PC-3 (cell line): ENCODE measurements at regions not wholly inside any gene's neighbourhood (a gene's known extent, or its start where the extent isn't known, plus 50 kb on each side); places are given as distances from the start of the nearest gene placed in this dataset.

Experiments
- ATAC-seq: fragments of 200-7000 bp; cut with Tn5 transposase; 2 replicates; pipeline ENCODE4 v1.9.1; 2020; ENCODE audit warnings: mild to moderate bottlenecking, moderate library complexity
- BruUV-seq: library from RNA; stranded (reverse); fragments of 400-500 nt; replicated peaks from 2 replicates; lab custom pipeline; 2021; lab: Mats Ljungman, UMichigan
- CTCF ChIA-PET: fragments of 300-600 bp; sonication (Branson Sonifier 250); formaldehyde crosslinking; loops from one replicate; lab custom pipeline; 2022; ENCODE audit warnings: antibody characterized with exemption; lab: Charles Lee
- POLR2A ChIA-PET: fragments of 300-600 bp; sonication (Branson Sonifier 250); formaldehyde crosslinking; loops from one replicate; lab custom pipeline; 2022; ENCODE audit warnings: antibody characterized with exemption; ENCODE audit not compliant: unreplicated experiment; lab: Charles Lee
- DNase-seq: peaks from one replicate; pipeline ENCODE4 v3.0.0-alpha.2; 2015
- H2AFZ ChIP-seq: fragments of 300-600 bp; sonication (generic); 2 replicates; pipeline ENCODE4 v1.6.0; 2016; ENCODE audit warnings: antibody characterized with exemption, low read length
- H3F3A ChIP-seq: fragments of 300-600 bp; sonication (generic); one replicate; pipeline ENCODE4 v1.6.0; 2017; ENCODE audit warnings: antibody characterized with exemption, low read length, control low read depth, mild to moderate bottlenecking; ENCODE audit not compliant: unreplicated experiment
- H3K27ac ChIP-seq: fragments of 300-600 bp; sonication (generic); 2 replicates; pipeline ENCODE4 v1.5.1; 2016; ENCODE audit warnings: mild to moderate bottlenecking, low read length
- H3K27me3 ChIP-seq: fragments of 300-600 bp; sonication (generic); 2 replicates; pipeline ENCODE4 v1.6.1; 2016; ENCODE audit warnings: low read length, mixed read lengths
- H3K36me3 ChIP-seq: fragments of 300-600 bp; sonication (generic); 2 replicates; pipeline ENCODE4 v1.6.1; 2016; ENCODE audit warnings: low read depth, mixed run types, low read length, mixed read lengths
- H3K4me1 ChIP-seq: fragments of 300-600 bp; sonication (generic); 2 replicates; pipeline ENCODE4 v1.5.1; 2016; ENCODE audit warnings: low read length; ENCODE audit not compliant: insufficient read depth
- H3K4me2 ChIP-seq: fragments of 300-600 bp; sonication (generic); 2 replicates; pipeline ENCODE4 v1.6.0; 2016; ENCODE audit warnings: low read length
- H3K4me3 ChIP-seq: fragments of 300-600 bp; sonication (generic); 2 replicates; pipeline ENCODE4 v1.5.1; 2016; ENCODE audit warnings: mild to moderate bottlenecking, low read length, mixed read lengths
- H3K79me2 ChIP-seq: fragments of 300-600 bp; sonication (generic); 2 replicates; pipeline ENCODE4 v1.6.1; 2017; ENCODE audit warnings: low read length, mixed read lengths
- H3K9ac ChIP-seq: fragments of 300-600 bp; sonication (generic); 2 replicates; pipeline ENCODE4 v1.6.0; 2016; ENCODE audit warnings: mild to moderate bottlenecking, low read length
- H3K9me2 ChIP-seq: fragments of 300-600 bp; sonication (generic); replicated peaks from 2 replicates; pipeline ENCODE4 v1.6.1; 2016; ENCODE audit warnings: mixed run types, low read length, mixed read lengths
- H3K9me3 ChIP-seq: fragments of 300-600 bp; sonication (generic); 2 replicates; pipeline ENCODE4 v1.6.1; 2016; ENCODE audit warnings: low read length, mixed read lengths
- H4K20me1 ChIP-seq: fragments of 300-600 bp; sonication (generic); 2 replicates; pipeline ENCODE4 v1.6.1; 2016; ENCODE audit warnings: low read length, mixed read lengths
- CTCF ChIP-seq: fragments of 300-600 bp; sonication (generic); conservative IDR thresholded peaks from 2 replicates; pipeline ENCODE4 v1.5.1; 2017; ENCODE audit warnings: antibody characterized with exemption, low read depth, mild to moderate bottlenecking, low read length
- EZH2 ChIP-seq: fragments of 300-600 bp; sonication (generic); IDR thresholded peaks from one replicate; pipeline ENCODE4 v1.6.1; 2017; ENCODE audit warnings: antibody characterized with exemption, mild to moderate bottlenecking, low read length; ENCODE audit not compliant: unreplicated experiment
- EZH2phosphoT487 ChIP-seq: fragments of 300-600 bp; sonication (generic); IDR thresholded peaks from 2 replicates; pipeline ENCODE4 v1.6.1; 2018; ENCODE audit warnings: mild to moderate bottlenecking, antibody characterized with exemption, low read length, borderline replicate concordance
- intact Hi-C: fragments of 100-400 bp; cut with micrococcal nuclease; formaldehyde crosslinking; loops from 2 replicates; pipeline ENCODE4 v1.9.0; 2023

DNA sequence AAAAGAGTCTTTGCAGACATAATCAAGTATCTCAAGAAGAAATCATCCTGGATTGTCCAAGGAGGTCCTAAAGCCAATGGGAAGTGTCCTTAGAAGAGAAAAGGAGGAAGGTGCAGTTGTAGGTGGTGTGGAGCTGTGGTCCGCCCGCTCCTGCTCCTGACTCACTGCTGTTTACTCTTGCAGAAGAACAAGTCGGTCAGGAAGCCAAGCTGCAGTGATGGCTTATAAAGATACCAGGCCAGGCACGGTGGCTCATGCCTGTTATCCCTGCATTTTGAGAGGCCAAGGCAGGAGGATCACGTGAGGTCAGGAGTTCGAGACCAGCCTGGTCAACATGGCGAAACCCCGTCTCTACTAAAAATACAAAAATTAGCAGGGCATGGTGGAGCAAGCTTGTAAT lies 66.4 kb upstream of the ATP6AP2 start:
- ATAC-seq (0 out of 2 replicates have a peak, but pooled peaks have one; percentile 27), DNase-seq (peak; percentile 57)
- Histone ChIP-seq H3K27me3 (peaks cover 1% of the 10 kb centered on the region; the same call in 1 of the 2 replicates), H4K20me1 (no peaks in the 10 kb centered on the region), H3K4me1 (no peaks in the 10 kb centered on the region), H3K27ac (no peak overlapping the region), H3K4me2 (no peak overlapping the region), H3K9ac (no peak overlapping the region), H3K79me2 (no peaks in the 10 kb centered on the region), H3K4me3 (no peak overlapping the region), H2AFZ (no peak overlapping the region), H3K9me3 (no peaks in the 10 kb centered on the region), H3K36me3 (no peaks in the 10 kb centered on the region), H3K9me2 (no peaks in the 10 kb centered on the region), H3F3A (no peaks in the 10 kb centered on the region)
- ChIA-PET POLR2A (no interaction called here), CTCF (no interaction called here)
- intact Hi-C loops, result no loop called here
- no TSS peak for BruUV-seq
- TF ChIP-seq EZH2 (no peak), CTCF (no peak), EZH2phosphoT487 (no peak)

- DNase-seq, result no peak
- POLR2A ChIA-PET, result no interaction called here
- TF ChIP-seq EZH2phosphoT487 (no peak), EZH2 (no peak), CTCF (no peak)
- H3K9me3 ChIP-seq, result no peaks in the 10 kb centered on the region
- no peak overlapping the region for H3K4me2 ChIP-seq
- H3K4me1 ChIP-seq, result no peaks in the 10 kb centered on the region
- BruUV-seq, result no TSS peak
- no peak for ATAC-seq
- no peak overlapping the region for H2AFZ ChIP-seq
- H3K79me2 ChIP-seq, result no peaks in the 10 kb centered on the region
- H3K27me3 ChIP-seq, result peaks cover 7% of the 10 kb centered on the region; the same call in 1 of the 2 replicates
- CTCF ChIA-PET, result no interaction called here
- no peak overlapping the region for H3K9ac ChIP-seq
- H3K4me3 ChIP-seq, result no peak overlapping the region
- H4K20me1 ChIP-seq, result no peaks in the 10 kb centered on the region
- H3K27ac ChIP-seq, result no peak overlapping the region
- no peaks in the 10 kb centered on the region for H3K9me2 ChIP-seq
- no peaks in the 10 kb centered on the region for H3F3A ChIP-seq
- intact Hi-C loops, result no loop called here
- no peaks in the 10 kb centered on the region for H3K36me3 ChIP-seq
These were observed 66.9 kb upstream of the ATP6AP2 start for GRCh38 chrX:40513835-40514234.

DNA sequence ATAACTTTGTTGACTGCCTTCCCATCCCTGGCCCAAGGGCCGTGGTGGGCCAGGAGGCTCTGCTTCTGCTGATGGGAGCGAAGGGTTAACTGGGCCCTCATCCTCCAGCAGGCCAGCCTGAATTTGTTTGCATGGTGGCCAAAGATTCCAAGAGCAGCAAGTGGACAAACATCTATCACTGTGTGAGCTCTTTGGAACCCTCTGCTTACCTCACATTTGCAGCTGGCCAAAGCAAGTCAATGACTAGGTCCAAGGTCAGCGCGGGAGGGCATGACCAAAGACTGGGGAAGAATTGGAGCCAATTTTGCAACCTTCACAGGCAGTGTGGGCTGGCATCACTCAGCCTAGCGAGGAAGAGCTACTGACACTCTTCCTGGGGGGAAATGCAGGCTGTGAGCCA lies 67.8 kb upstream of the ATP6AP2 start:
- BruUV-seq, result no TSS peak
- CTCF ChIA-PET, result no interaction called here
- Histone ChIP-seq H3K27me3 (peaks cover 9% of the 10 kb centered on the region; the same call in 1 of the 2 replicates), H3K4me3 (no peak overlapping the region), H3K9ac (no peak overlapping the region), H3F3A (no peaks in the 10 kb centered on the region), H3K79me2 (no peaks in the 10 kb centered on the region), H3K4me2 (no peak overlapping the region), H4K20me1 (no peaks in the 10 kb centered on the region), H3K9me3 (no peaks in the 10 kb centered on the region), H2AFZ (no peak overlapping the region), H3K27ac (no peak overlapping the region), H3K9me2 (no peaks in the 10 kb centered on the region), H3K36me3 (no peaks in the 10 kb centered on the region), H3K4me1 (no peaks in the 10 kb centered on the region)
- POLR2A ChIA-PET, result no interaction called here
- DNase-seq, result no peak
- intact Hi-C loops, result no loop called here
- TF ChIP-seq EZH2, result no peak
- TF ChIP-seq EZH2phosphoT487, result no peak
- TF ChIP-seq CTCF, result no peak
- no peak for ATAC-seq
